Mucosa of gallbladder (tissue), 1 donor: ENCODE measurements at regions not wholly inside any gene's neighbourhood (a gene's known extent, or its start where the extent isn't known, plus 50 kb on each side); places are given as distances from the start of the nearest gene placed in this dataset.
"Not testable (repeated sequence)": the region's sequence is repeated elsewhere in the genome, so short reads cannot be mapped to it uniquely, and the experiment has no call there.

ENCODE experiments used
- DNase-seq: peaks from one replicate; pipeline ENCODE4 v3.0.0-alpha.2; 2020; ENCODE audit warnings: low spot score
- donor health status: DM: no; HTN: no; CAD: no.

DNA sequence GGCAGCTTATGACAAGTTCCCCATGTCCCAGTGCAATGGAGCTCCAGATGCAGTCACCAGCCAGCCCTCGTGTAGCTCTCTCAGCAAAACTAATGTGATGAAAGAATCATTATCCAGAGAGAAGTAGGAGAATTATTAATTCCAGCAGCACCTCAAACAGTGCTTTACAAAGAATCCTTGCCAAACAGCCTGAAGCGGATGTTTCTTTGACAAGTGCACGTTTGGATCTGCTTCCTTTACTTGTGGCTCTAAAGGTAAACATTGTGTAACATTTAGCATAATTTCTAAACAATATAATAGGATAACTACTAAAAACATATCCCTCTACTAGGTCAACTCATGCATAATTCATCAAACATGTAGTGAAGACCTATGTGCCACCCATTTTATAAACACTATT is 197.0 kb downstream of the FAM181B start:
- no peak for DNase-seq

DNA sequence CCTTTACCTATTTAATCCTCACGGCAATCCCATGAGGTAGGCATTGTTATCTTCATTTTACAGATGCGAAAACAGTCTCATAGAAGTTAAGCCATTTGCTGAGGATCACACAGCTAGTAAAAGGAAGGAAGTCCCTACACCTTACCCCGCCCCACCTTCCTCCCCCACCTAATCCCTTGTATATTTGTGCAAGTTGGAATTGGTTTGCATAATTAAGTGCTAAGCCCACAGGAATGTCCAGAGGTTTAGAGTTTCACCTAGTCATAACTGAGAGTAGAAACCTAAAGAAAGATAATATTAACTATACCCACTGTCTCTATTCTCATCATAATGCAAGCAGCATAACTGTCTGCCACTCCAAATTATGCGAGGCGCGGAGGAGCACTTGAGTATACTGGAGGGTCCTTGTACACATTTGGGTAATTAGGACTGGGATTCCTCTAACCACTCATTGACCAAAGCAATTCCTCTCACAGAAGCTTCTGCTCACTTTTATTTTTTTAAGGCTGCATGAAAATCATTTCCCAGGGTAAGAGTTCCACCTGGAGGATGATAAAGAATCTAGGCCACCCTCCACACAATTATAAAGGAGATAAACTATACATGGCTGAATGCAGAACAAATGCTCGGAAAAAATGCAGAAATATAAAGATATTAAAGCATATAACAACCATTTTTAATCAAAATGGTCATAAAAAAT is 199.9 kb downstream of the FAM181B start:
- DNase-seq, result no peak

DNA sequence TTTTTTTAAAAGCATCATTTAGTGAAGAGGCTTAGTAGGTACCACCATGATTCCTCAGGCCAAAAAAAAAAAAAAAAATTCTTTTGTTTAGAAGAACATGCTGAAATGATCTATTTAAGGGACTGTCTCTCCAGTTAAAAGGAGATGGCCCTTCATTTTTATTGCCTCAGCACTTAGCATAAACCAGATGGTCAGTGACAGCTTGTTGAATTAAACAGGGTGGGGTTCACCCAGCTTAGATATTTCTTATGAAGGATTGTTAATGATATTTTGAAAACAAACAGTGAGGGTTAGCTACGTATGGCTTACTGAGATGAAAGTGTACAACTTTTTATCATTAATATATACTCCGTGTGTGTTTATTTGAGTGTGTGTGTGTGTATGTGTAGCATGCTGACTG is 203.7 kb downstream of the FAM181B start:
- no peak for DNase-seq

GRCh38 chr11:82527081-82527584 is 206.5 kb downstream of the FAM181B start:
- no peak for DNase-seq

- no peak for DNase-seq
Measured at GRCh38 chr11:82523141-82523540, 210.5 kb downstream of the FAM181B start.

GRCh38 chr11:82521427-82521826 is 212.2 kb downstream of the FAM181B start:
- peak; percentile 10 for DNase-seq

DNA sequence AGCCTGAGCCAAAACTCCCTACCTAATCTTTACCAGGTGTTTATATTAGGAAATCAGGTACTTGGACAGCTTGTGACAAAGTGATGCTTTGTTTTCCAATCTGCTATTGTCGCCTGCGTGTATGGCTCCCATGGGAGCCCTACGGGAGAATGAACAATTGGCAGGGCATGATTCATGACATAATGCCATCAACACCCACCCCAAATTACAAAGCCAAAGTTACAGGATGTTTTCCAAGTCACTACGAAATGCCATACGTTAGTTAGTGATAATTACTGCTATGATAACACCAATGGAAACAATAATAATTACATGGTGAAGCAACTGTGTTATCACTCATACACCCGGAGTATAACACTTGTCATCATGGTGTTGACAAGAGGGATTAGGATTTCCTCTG is 226.4 kb downstream of the FAM181B start:
- no peak for DNase-seq

- no peak for DNase-seq
Measured at GRCh38 chr11:82505379-82505778, 228.3 kb downstream of the FAM181B start.

GRCh38 chr11:82501174-82501573 is 232.5 kb downstream of the FAM181B start:
- DNase-seq, result not testable (repeated sequence)

GRCh38 chr11:82494988-82495432 is 238.7 kb downstream of the FAM181B start:
- no peak for DNase-seq

DNA sequence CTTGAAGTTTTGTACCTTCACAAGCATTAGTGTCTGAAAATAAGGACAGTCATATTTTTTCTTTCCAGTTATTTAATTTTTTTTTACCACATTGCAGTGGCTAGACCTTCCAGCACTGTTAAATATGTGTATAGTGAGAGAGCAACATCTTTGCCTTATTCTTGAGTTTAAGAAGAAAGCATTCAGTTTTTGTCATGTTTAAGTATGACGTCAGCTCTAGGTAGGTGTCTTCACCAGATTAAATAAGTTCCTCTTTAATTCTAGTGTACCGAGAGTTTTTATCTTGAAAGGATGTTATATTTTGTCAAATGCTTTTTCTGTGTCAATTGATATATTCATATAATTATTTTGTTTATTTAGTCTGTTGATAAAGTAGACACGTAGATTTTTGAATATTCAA is 258.8 kb downstream of the FAM181B start:
- no peak for DNase-seq

DNA sequence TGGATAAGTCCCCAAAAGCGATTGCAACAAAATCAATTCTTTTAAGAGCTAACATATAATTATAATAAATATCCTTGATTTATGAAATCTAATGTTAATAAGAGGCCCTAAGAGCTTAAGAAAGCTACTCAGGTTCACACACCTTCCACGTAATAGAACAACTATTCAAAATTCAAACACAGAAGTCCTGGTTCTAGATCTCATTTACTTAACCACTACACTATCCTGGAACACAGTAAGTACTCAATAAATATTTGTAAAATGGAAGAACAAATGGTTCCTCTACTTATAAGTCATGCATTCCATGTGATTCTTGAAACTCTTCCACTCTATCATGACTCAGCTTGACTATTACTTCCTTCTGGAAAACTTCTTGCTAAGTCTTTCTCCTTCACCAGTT is 268.2 kb downstream of the FAM181B start:
- no peak for DNase-seq

- no peak for DNase-seq
Measured at GRCh38 chr11:82462608-82463242, 270.9 kb downstream of the FAM181B start.

DNA sequence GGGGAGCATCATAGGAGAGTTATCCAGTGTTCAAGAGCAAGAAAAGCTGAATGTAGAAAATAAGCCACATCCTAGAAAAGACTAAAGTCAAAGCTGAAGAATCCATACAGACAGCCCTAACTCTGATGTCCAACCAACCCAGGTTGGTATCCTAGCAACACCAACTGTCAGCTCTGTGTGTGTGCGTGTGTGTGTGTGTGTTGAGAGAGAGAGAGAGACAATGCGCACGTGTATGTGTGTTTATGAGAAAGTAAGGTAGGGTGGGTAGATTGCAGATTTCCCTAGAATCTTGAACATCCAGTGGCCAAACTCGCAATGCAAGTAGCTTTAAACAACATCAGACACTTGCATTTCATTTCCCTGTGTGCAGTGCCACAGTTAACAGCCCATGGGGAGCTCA is 274.9 kb downstream of the FAM181B start:
- DNase-seq, result no peak

- no peak for DNase-seq
Measured at GRCh38 chr11:82458147-82458546, 275.5 kb downstream of the FAM181B start.

DNA sequence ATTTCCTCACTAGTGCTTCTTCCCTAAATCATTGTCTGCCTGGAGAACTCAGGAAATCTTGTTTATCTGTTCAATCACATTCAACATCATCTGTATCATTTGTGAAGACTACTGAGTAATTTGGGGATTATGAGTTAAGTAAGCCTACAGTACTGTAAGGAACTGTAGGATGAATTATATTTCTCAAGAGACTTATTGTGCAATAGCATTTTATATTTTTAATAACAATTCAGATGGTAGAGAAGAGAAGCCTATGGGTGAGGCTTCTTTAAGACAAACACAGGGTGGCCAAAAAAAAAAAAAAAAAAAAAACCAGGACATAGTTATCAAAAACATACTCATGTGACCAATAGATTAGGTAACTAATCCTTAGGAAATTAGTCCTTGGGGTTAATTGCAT is 282.7 kb downstream of the FAM181B start:
- DNase-seq, result no peak

- DNase-seq, result no peak
Measured at GRCh38 chr11:82406611-82407010, 327.1 kb downstream of the FAM181B start.

DNA sequence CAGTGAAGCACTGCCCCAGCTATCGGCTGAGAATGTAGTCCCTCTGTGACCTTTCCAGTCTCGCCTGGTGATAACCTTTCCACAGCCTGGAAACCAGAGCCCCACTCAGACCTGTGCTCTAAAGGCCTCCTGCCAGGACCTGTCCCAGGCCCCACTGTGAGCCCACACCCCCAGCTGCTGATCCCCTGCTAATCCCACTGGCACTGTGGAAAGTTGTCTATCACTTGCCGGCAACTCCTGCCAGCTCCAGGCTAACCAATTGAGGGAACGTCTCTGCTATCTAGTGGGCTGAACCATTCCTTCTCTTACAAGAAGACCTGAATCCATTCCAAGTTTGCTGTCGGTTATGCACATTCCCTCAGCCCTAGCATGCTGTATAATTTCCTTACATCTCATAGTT is 328.2 kb downstream of the FAM181B start:
- DNase-seq, result no peak

- DNase-seq, result no peak
Measured at GRCh38 chr11:82404981-82405380, 328.7 kb downstream of the FAM181B start.

DNA sequence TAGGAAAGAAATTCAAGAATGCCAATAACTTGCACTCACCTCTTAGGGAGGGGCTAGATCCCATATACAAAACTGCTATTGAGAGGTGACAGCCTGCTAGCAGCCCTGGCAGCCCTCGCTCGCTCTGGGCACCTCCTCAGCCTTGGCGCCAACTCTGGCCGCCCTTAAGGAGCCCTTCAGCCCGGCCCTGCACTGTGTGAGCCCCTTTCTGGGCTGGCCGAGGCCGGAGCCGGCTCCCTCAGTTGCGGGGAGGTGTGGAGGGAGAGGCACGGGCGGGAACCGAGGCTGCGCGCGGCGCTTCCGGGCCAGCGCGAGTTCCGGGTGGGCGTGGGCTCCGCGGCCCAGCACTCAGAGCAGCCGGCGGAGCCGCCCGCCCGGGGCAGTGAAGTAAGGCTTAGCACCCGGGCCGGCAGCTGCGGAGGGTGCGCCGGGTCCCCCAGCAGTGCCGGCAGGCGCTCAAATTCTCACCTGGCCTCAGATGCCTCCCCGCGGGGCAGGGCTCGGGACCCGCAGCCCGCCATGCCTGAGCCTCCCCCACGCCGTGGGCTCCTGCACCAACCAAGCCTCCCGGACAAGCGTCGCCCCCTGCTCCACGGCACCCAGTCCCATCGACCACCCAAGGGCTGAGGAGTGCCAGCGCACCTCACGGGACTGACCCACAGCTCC is 329.9 kb downstream of the FAM181B start:
- no peak for DNase-seq

GRCh38 chr11:82398300-82398815 is 335.3 kb downstream of the FAM181B start:
- peak; percentile 20 for DNase-seq

- DNase-seq, result not testable (repeated sequence)
Measured at GRCh38 chr11:82396639-82397038, 337.0 kb downstream of the FAM181B start.

- no peak for DNase-seq
Measured at GRCh38 chr11:82384308-82384707, 349.4 kb downstream of the FAM181B start.
